ENCODE measurements at regions not wholly inside any gene's neighbourhood (a gene's known extent, or its start where the extent isn't known, plus 50 kb on each side); places are given as distances from the start of the nearest gene placed in this dataset.

DNA sequence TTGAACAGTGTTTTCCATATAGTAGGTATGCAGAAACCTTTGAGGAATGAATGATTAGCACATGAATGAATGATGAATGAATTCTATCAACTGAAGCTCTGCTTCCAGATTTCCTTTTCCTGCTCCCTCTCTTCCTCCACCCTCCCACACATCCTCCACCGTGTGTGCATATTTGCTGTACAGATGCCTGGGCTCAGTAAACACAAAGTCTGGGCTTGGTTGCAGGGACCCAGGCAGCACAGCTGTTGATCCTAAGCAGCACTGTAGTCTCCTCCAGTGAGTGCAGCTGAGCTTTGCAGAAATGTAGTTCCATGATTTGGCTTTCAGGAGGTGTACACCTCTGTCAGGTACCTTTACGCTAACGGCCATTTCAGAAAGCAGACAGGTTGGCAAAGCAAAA, 611.7 kb downstream of the NUF2 start:
- no peaks in the 10 kb centered on the region for H3K4me1 ChIP-seq
- H3K4me3 ChIP-seq = no peak overlapping the region
- no peak overlapping the region for H3K27ac ChIP-seq
- intact Hi-C loops (cut with DNase I; ENCODE audit: low total_unique reads) = no loop called here
- no peaks in the 10 kb centered on the region for H3K27me3 ChIP-seq
- no peak for DNase-seq
- H3K36me3 ChIP-seq = no peaks in the 10 kb centered on the region
- TF ChIP-seq POLR2A (IDR thresholded peaks at IDR 0.05) = no peak
- TF ChIP-seq, protein P1, sequence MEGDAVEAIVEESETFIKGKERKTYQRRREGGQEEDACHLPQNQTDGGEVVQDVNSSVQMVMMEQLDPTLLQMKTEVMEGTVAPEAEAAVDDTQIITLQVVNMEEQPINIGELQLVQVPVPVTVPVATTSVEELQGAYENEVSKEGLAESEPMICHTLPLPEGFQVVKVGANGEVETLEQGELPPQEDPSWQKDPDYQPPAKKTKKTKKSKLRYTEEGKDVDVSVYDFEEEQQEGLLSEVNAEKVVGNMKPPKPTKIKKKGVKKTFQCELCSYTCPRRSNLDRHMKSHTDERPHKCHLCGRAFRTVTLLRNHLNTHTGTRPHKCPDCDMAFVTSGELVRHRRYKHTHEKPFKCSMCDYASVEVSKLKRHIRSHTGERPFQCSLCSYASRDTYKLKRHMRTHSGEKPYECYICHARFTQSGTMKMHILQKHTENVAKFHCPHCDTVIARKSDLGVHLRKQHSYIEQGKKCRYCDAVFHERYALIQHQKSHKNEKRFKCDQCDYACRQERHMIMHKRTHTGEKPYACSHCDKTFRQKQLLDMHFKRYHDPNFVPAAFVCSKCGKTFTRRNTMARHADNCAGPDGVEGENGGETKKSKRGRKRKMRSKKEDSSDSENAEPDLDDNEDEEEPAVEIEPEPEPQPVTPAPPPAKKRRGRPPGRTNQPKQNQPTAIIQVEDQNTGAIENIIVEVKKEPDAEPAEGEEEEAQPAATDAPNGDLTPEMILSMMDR (IDR thresholded peaks at IDR 0.05) = no peak
- no peaks in the 10 kb centered on the region for H3K9me3 ChIP-seq

DNA sequence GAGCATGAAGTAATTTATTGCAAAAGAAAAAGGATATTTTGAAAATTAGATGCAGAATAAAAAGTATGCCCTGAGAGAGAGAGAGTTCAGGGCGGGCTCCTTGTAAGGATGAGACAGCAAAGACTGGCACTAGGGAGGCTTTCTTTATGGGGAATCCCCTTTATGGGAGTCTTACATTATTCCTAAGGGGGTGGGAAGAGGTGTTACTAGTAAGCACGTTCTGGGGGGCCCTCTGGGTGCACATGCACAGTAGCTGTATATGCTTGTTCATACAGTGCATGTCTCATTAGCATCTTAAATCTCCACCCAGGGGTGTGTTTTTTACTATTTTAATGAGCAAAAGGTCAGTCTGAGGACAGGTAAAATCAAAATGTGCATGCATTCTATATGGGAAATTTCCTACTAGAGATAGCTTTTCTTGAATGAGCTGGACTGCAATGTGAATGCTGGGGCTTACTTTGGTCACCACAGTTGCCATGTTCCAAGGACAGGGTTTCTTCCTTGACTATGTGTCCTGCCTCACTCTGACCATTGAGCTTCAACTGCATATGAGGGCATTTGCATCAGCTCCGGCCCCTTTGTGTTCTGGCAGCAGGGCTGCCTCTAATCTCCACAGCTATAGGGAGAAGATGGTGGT, 614.1 kb downstream of the NUF2 start:
- intact Hi-C loops (cut with DNase I; ENCODE audit: low total_unique reads) = no loop called here
- Histone ChIP-seq H3K27ac (no peak overlapping the region), H3K9me3 (no peaks in the 10 kb centered on the region), H3K4me1 (no peaks in the 10 kb centered on the region), H3K36me3 (no peaks in the 10 kb centered on the region), H3K27me3 (no peaks in the 10 kb centered on the region), H3K4me3 (no peak overlapping the region)
- DNase-seq = no peak
- no peak for TF ChIP-seq POLR2A (IDR thresholded peaks at IDR 0.05)
- TF ChIP-seq, protein P1 (IDR thresholded peaks at IDR 0.05) = no peak

DNA sequence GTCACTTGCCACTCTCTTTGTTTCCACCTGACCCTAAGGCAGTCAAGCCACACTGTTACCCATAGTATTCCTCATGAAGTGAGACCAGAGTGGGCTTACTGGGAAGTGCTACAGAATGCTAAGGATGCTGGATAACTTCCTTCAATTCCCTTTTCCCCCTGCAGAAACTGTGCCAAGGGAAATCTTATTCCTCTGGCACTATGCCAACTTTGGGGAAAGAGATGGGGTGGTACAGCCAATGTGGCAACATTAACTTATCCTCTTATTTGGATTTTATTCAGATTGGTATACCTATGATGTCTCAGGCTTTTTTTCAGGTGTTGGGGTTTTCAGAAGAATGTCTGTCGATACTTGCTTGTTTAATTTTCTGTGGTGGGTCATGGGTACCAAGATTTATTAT, 599.4 kb upstream of the PBX1 start:
- DNase-seq = no peak
- intact Hi-C loops (cut with DNase I; ENCODE audit: low total_unique reads) = no loop called here
- H3K9me3 ChIP-seq = peaks cover 0 to 9% of the 10 kb centered on the region in 2 donors
- no peak for TF ChIP-seq POLR2A (IDR thresholded peaks at IDR 0.05)
- TF ChIP-seq, protein P1 (IDR thresholded peaks at IDR 0.05) = no peak
- H3K27me3 ChIP-seq = no peaks in the 10 kb centered on the region
- no peak overlapping the region for H3K4me3 ChIP-seq
- no peaks in the 10 kb centered on the region for H3K4me1 ChIP-seq
- no peak overlapping the region for H3K27ac ChIP-seq
- no peaks in the 10 kb centered on the region for H3K36me3 ChIP-seq

DNA sequence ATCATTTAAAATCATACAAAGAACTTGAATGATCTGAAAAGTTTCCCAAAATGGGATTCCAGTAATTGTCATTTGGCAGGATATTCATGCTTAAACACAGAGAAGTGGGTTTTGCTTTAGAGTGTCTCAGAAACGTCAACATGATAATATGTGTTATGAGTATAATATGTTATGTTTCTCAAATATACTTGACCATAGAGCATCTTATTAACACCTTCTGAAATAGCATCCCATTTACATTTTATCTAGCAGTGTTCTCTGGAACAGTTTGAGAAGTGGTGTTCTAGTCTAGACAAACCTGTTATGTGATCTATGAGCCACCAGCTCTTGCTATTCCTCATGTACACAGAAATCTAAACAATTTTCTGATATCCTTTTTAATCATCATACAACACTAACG, 588.8 kb upstream of the PBX1 start:
- intact Hi-C loops (cut with DNase I; ENCODE audit: low total_unique reads) = no loop called here
- no peak for TF ChIP-seq POLR2A (IDR thresholded peaks at IDR 0.05)
- TF ChIP-seq, protein P1 (IDR thresholded peaks at IDR 0.05) = no peak
- Histone ChIP-seq H3K4me1 (no peaks in the 10 kb centered on the region), H3K4me3 (no peak overlapping the region), H3K9me3 (peaks cover 0 to 4% of the 10 kb centered on the region in 2 donors), H3K27me3 (no peaks in the 10 kb centered on the region), H3K36me3 (no peaks in the 10 kb centered on the region), H3K27ac (no peak overlapping the region)
- DNase-seq = no peak

DNA sequence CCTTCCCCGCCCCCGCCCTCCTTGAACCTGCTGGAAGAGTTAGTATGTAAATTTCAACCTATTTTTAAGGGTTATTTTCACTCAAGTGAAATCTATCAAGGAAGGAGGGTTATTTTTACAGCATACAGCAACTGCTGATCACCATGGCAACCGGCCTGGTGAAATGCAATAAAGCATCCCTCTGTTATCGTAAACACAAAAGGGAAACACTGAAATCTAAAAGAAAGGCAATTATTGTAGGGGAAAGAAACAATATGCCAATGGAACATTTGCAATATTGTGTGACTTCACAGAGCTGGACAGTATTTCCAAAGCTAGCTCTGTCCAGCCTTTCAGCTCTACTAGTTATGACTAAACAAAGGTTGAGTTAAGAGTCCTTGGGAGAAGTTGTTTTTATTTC, 588.3 kb upstream of the PBX1 start:
- TF ChIP-seq POLR2A (IDR thresholded peaks at IDR 0.05) = no peak
- TF ChIP-seq, protein P1 (IDR thresholded peaks at IDR 0.05) = no peak
- Histone ChIP-seq H3K9me3 (no peaks in the 10 kb centered on the region), H3K27ac (no peak overlapping the region), H3K4me1 (no peaks in the 10 kb centered on the region), H3K36me3 (no peaks in the 10 kb centered on the region), H3K27me3 (no peaks in the 10 kb centered on the region), H3K4me3 (no peak overlapping the region)
- intact Hi-C loops (cut with DNase I; ENCODE audit: low total_unique reads) = no loop called here
- no peak for DNase-seq
